Parathyroid adenoma (tissue), 2 donors: ENCODE measurements at regions not wholly inside any gene's neighbourhood (a gene's known extent, or its start where the extent isn't known, plus 50 kb on each side); places are given as distances from the start of the nearest gene placed in this dataset.

ENCODE experiments used
- H2AFZ ChIP-seq: fragments of 300-600 bp; sonication (generic); one replicate; pipeline ENCODE4 v1.7.0; 2017; ENCODE audit warnings: antibody characterized with exemption, mild to moderate bottlenecking
- H3K27ac ChIP-seq: fragments of 300-600 bp; sonication (generic); one replicate; pipeline ENCODE4 v1.7.0; 2017
- H3K27me3 ChIP-seq: fragments of 300-600 bp; sonication (generic); one replicate; pipeline ENCODE4 v1.7.0; 2017; ENCODE audit warnings: low read length; ENCODE audit not compliant: control insufficient read depth, insufficient read depth
- H3K36me3 ChIP-seq: fragments of 300-600 bp; sonication (generic); one replicate; pipeline ENCODE4 v1.7.0; 2017; ENCODE audit warnings: low read length; ENCODE audit not compliant: control insufficient read depth, insufficient read depth
- H3K4me1 ChIP-seq: fragments of 300-600 bp; sonication (generic); one replicate; pipeline ENCODE4 v1.7.0; 2017; ENCODE audit warnings: control low read depth
- H3K4me2 ChIP-seq: fragments of 300-600 bp; sonication (generic); one replicate; pipeline ENCODE4 v1.7.0; 2017; ENCODE audit warnings: low read length
- H3K4me3 ChIP-seq: fragments of 300-600 bp; sonication (generic); one replicate; pipeline ENCODE4 v1.7.0; 2017; ENCODE audit warnings: low read depth, low read length
- H3K79me2 ChIP-seq: fragments of 300-600 bp; sonication (generic); one replicate; pipeline ENCODE4 v1.7.0; 2017; ENCODE audit warnings: control low read depth
- H3K9ac ChIP-seq: fragments of 300-600 bp; sonication (generic); one replicate; pipeline ENCODE4 v1.7.0; 2017; ENCODE audit warnings: mild to moderate bottlenecking
- H3K9me3 ChIP-seq: fragments of 300-600 bp; sonication (generic); one replicate; pipeline ENCODE4 v1.7.0; 2017; ENCODE audit warnings: low read length; ENCODE audit not compliant: control insufficient read depth
- TF ChIP-seq, protein P1 (sequence below): fragments of 300-600 bp; sonication (generic); IDR thresholded peaks from one replicate; pipeline ENCODE4 v1.7.0; 2017; ENCODE audit warnings: antibody characterized with exemption, mild to moderate bottlenecking
- donor health status: primary hyperparathyroidism.

DNA sequence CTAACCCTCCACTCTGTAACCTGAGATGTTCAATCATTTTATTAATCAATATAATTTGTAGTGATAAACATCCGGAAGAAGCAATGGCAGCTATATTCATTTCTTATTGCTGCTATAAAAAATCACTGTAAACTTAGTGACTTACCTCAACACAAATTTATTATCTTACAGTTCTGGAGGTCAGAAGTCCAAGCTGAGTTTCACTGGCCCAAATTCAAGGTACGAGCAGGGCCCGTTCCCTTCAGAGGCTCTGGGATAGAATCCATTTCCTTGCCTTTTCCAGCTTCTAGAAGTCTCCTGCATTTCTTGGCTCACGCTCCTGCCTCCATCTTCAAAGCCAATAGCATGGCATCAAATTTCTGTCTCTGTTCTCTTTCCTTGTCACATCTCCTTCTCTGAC is 279.5 kb upstream of the SP8 start:
- TF ChIP-seq, protein P1, sequence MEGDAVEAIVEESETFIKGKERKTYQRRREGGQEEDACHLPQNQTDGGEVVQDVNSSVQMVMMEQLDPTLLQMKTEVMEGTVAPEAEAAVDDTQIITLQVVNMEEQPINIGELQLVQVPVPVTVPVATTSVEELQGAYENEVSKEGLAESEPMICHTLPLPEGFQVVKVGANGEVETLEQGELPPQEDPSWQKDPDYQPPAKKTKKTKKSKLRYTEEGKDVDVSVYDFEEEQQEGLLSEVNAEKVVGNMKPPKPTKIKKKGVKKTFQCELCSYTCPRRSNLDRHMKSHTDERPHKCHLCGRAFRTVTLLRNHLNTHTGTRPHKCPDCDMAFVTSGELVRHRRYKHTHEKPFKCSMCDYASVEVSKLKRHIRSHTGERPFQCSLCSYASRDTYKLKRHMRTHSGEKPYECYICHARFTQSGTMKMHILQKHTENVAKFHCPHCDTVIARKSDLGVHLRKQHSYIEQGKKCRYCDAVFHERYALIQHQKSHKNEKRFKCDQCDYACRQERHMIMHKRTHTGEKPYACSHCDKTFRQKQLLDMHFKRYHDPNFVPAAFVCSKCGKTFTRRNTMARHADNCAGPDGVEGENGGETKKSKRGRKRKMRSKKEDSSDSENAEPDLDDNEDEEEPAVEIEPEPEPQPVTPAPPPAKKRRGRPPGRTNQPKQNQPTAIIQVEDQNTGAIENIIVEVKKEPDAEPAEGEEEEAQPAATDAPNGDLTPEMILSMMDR = no peak
- no peak overlapping the region for H2AFZ ChIP-seq
- no peaks in the 10 kb centered on the region for H3K4me1 ChIP-seq
- no peak overlapping the region for H3K4me3 ChIP-seq
- no peak overlapping the region for H3K9ac ChIP-seq
- no peaks in the 10 kb centered on the region for H3K9me3 ChIP-seq
- H3K36me3 ChIP-seq = no peaks in the 10 kb centered on the region
- no peaks in the 10 kb centered on the region for H3K27me3 ChIP-seq
- no peaks in the 10 kb centered on the region for H3K79me2 ChIP-seq
- no peak overlapping the region for H3K27ac ChIP-seq
- H3K4me2 ChIP-seq = no peak overlapping the region

DNA sequence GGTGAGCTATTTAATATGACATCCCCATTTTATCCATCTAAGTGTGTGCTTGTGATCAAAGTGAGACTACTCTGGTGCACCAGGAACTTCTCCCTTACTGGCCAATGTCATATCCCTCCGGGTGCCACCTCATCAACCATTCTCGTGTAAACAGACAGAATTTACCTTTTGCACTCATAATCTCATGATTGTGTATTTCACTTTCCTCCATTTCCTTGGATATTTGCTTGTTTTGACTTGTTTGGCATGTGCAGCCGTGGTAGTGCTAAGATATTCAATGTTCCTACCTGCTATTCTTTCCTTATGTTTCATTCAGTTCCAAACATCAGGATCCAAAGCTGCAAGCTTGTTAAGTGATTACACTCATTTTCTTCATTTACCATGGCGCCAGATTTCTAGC is 280.5 kb upstream of the SP8 start:
- H3K79me2 ChIP-seq = no peaks in the 10 kb centered on the region
- TF ChIP-seq, protein P1 = no peak
- H3K4me3 ChIP-seq = no peak overlapping the region
- H3K36me3 ChIP-seq = no peaks in the 10 kb centered on the region
- H3K27me3 ChIP-seq = no peaks in the 10 kb centered on the region
- H3K27ac ChIP-seq = no peak overlapping the region
- no peak overlapping the region for H2AFZ ChIP-seq
- no peak overlapping the region for H3K4me2 ChIP-seq
- no peaks in the 10 kb centered on the region for H3K4me1 ChIP-seq
- H3K9me3 ChIP-seq = no peaks in the 10 kb centered on the region
- no peak overlapping the region for H3K9ac ChIP-seq

DNA sequence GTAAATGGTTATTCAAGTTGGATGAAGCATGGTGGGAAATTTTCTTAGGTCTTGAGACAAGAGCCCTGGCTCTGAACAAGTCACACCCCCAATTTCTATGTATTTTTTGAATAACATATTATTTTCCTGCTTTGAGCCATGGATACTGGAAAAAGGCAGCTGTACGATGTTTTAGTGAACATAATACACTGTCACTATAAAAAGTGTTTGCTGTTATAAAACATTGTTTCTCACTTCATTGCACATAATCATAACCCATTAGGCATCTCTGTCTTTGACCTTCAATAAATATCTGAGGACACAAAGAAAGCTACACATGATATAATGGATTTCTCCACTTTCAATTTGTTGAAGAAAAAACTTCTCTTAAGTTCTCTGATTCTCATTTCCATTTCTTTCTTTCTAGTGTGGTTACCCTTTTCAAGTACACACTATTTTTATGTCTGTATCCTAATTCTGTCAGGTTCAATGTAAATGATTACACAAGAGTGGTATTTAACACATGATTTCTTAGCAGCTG is 283.9 kb upstream of the SP8 start:
- Histone ChIP-seq H3K27me3 (no peaks in the 10 kb centered on the region), H3K9me3 (no peaks in the 10 kb centered on the region), H3K4me1 (no peaks in the 10 kb centered on the region), H3K9ac (no peak overlapping the region), H3K36me3 (no peaks in the 10 kb centered on the region), H2AFZ (no peak overlapping the region), H3K4me3 (no peak overlapping the region), H3K27ac (no peak overlapping the region), H3K4me2 (no peak overlapping the region), H3K79me2 (no peaks in the 10 kb centered on the region)
- TF ChIP-seq, protein P1 = no peak

DNA sequence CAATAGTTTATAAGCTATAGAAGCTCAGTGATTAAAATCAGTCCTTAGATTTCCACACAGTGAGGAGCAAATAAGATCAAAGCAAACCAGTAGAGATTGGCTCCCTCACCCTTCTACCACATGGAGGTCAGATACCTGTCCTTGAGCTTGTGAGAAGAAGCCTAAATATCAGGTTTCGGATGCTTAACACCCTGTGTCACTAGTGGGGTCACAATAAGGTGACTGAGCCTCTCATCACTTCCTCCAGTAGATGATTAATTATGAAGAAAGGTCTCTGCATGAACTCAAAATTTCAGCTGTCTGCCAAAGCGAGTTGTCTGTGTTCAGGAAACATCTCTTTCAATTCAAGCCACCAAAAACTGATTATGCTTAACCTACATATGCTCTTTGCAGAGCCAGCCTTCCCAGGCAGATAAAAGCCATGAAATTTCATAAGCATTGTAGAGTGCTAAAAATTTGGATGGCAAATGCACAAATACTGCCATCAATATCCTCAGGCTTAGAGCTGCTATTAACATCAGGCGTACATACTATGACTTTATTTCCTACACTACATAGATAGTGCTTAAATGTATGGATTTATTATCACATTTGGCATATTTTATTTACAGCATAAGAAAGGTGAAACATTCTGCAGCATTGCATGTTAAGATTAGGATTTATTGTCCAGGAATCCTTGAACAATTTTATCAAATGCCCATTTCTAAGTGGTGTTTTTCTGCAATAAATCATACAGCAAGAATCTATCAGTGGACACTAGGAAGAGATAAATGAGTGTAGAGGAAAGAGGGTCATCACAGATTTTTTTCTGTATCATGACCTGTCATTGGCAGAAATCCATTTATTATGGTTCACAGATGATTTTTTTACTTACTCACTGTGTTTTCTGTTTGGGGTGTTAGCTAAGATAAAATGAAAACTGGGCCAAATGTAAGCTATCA is 285.1 kb upstream of the SP8 start:
- no peak overlapping the region for H3K27ac ChIP-seq
- H3K79me2 ChIP-seq = no peaks in the 10 kb centered on the region
- no peak overlapping the region for H3K4me2 ChIP-seq
- H2AFZ ChIP-seq = no peak overlapping the region
- no peaks in the 10 kb centered on the region for H3K9me3 ChIP-seq
- TF ChIP-seq, protein P1 = no peak
- H3K27me3 ChIP-seq = no peaks in the 10 kb centered on the region
- no peaks in the 10 kb centered on the region for H3K4me1 ChIP-seq
- no peak overlapping the region for H3K4me3 ChIP-seq
- H3K9ac ChIP-seq = no peak overlapping the region
- no peaks in the 10 kb centered on the region for H3K36me3 ChIP-seq
